ENCODE measurements at regions not wholly inside any gene's neighbourhood (a gene's known extent, or its start where the extent isn't known, plus 50 kb on each side); places are given as distances from the start of the nearest gene placed in this dataset.

DNA sequence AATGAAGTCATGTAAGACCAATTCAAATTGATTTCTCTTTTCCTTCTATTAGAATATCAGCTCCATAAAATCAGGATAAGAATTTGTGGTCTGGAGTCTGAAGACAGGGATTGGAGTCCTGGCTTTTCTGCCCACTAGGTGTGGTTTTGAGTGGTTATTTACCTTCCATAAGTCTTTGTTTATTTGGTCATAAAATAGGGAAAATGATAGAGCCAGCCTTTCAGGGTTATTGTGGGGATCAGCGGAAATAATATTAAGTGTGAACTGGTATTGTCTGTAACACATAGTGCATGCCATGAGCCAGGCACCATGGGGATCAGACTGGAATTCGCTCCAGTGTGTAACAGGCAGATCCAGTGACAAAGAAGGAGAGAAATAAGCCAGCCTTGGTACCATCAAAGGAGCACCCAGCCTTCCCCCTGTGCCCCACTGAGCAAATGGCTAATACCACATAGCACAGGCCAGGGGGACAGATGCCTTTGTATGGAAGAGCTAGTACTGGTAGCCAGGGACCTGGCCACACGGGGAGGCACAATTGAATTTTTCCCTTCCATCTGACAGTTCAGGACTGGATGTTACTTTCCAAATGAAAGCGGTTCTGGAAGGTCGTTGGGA lies 509.7 kb upstream of the PODXL start:
- H3K9me3 ChIP-seq (ENCODE audit: insufficient read depth, low read length): no peaks in the 10 kb centered on the region
- TF ChIP-seq, protein P1, sequence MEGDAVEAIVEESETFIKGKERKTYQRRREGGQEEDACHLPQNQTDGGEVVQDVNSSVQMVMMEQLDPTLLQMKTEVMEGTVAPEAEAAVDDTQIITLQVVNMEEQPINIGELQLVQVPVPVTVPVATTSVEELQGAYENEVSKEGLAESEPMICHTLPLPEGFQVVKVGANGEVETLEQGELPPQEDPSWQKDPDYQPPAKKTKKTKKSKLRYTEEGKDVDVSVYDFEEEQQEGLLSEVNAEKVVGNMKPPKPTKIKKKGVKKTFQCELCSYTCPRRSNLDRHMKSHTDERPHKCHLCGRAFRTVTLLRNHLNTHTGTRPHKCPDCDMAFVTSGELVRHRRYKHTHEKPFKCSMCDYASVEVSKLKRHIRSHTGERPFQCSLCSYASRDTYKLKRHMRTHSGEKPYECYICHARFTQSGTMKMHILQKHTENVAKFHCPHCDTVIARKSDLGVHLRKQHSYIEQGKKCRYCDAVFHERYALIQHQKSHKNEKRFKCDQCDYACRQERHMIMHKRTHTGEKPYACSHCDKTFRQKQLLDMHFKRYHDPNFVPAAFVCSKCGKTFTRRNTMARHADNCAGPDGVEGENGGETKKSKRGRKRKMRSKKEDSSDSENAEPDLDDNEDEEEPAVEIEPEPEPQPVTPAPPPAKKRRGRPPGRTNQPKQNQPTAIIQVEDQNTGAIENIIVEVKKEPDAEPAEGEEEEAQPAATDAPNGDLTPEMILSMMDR (IDR thresholded peaks at IDR 0.05; ENCODE audit: low read depth, low read length): no peak
- no peak for TF ChIP-seq EZH2phosphoT487 (IDR thresholded peaks at IDR 0.05; ENCODE audit: low read depth)
- H3K4me1 ChIP-seq (ENCODE audit: low read length): no peaks in the 10 kb centered on the region
- no peak overlapping the region for H3K27ac ChIP-seq (ENCODE audit: low read length)
- H3K4me3 ChIP-seq (ENCODE audit: low read length): no peak overlapping the region
- H3K36me3 ChIP-seq (replicated peaks; ENCODE audit: low read depth, low read length): no peaks in the 10 kb centered on the region
- H3K79me2 ChIP-seq (ENCODE audit: low read length): no peaks in the 10 kb centered on the region
- no peaks in the 10 kb centered on the region for H4K20me1 ChIP-seq (ENCODE audit: insufficient read depth, low read length)
- H3K4me2 ChIP-seq (ENCODE audit: low read length): no peak overlapping the region
- H3K27me3 ChIP-seq (ENCODE audit: low read depth, low read length): peaks cover 19% of the 10 kb centered on the region
- no peak overlapping the region for H3K9ac ChIP-seq (ENCODE audit: low read length)
- H2AFZ ChIP-seq (ENCODE audit: low read depth, low read length): no peak overlapping the region

DNA sequence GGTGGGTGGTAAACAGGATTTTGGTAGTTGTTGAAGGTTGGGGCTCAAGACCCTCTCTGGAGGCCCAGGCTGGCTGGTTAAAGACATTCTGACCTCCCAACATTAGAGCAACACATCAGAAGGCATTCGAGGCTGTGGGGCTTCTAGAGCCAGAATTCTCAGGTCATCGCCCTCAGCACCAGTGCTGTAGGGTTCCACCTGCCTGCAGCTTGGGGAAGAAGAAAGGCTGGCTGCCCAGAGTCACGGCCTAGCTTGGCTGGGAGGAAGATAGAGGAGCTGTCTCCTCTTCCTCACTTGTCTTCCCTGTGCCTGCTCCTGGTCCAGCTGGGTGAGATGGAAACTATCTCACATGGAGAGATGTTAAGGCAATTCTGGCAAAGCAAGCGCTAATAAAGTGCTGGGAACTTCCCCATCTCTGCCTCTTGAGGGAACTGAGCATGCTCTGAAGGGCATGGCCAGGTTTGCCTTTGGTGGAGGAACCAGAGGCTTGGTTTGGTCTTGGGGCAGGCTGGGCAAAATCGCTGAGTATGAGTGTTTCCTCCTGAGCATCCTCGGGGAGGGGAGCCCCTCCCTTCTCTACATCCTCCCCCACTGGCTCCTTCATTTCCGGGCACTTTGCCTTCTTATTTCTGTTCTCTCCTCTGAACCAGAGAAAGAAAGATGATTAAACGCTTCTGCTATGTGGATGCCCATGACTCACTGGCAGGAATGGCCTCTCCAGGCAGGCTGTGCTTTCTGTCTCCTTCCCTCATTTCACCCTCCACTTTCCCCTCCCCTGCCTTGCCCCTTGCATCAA lies 509.0 kb upstream of the PODXL start:
- H3K9ac ChIP-seq (ENCODE audit: low read length): no peak overlapping the region
- no peaks in the 10 kb centered on the region for H3K9me3 ChIP-seq (ENCODE audit: insufficient read depth, low read length)
- no peaks in the 10 kb centered on the region for H3K4me1 ChIP-seq (ENCODE audit: low read length)
- no peaks in the 10 kb centered on the region for H3K79me2 ChIP-seq (ENCODE audit: low read length)
- TF ChIP-seq, protein P1 (IDR thresholded peaks at IDR 0.05; ENCODE audit: low read depth, low read length): no peak
- TF ChIP-seq EZH2phosphoT487 (IDR thresholded peaks at IDR 0.05; ENCODE audit: low read depth): no peak
- H3K4me2 ChIP-seq (ENCODE audit: low read length): no peak overlapping the region
- H3K36me3 ChIP-seq (replicated peaks; ENCODE audit: low read depth, low read length): no peaks in the 10 kb centered on the region
- H3K4me3 ChIP-seq (ENCODE audit: low read length): no peak overlapping the region
- no peak overlapping the region for H3K27ac ChIP-seq (ENCODE audit: low read length)
- H3K27me3 ChIP-seq (ENCODE audit: low read depth, low read length): peaks cover 20% of the 10 kb centered on the region
- no peaks in the 10 kb centered on the region for H4K20me1 ChIP-seq (ENCODE audit: insufficient read depth, low read length)
- no peak overlapping the region for H2AFZ ChIP-seq (ENCODE audit: low read depth, low read length)

DNA sequence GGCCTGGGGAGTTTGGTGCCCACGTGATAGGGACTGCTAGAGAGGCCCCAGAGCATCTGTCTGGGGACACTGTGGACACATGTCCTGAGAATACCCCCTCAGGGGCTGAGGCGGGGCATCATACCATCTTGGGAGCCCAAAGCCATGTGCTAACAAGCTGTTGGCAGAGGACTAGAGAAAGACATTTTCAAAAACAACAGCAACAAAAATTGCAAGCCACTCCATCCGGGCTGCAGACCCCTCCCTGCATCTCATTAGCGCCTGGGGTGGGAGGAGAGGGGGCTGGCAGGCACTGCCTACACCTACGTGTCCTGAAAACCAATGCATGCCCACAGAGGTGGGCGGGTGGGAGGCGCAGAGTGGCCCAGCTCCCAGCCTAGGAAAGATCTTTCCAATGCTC lies 507.4 kb upstream of the PODXL start:
- peaks cover 16% of the 10 kb centered on the region for H3K27me3 ChIP-seq (ENCODE audit: low read depth, low read length)
- H3K4me1 ChIP-seq (ENCODE audit: low read length): peaks cover 3% of the 10 kb centered on the region; the same call in 1 of the 2 replicates
- H3K4me3 ChIP-seq (ENCODE audit: low read length): no peak overlapping the region
- H4K20me1 ChIP-seq (ENCODE audit: insufficient read depth, low read length): no peaks in the 10 kb centered on the region
- H3K27ac ChIP-seq (ENCODE audit: low read length): no peak overlapping the region
- H3K79me2 ChIP-seq (ENCODE audit: low read length): no peaks in the 10 kb centered on the region
- H3K4me2 ChIP-seq (ENCODE audit: low read length): no peak overlapping the region
- no peaks in the 10 kb centered on the region for H3K36me3 ChIP-seq (replicated peaks; ENCODE audit: low read depth, low read length)
- H3K9ac ChIP-seq (ENCODE audit: low read length): no peak overlapping the region
- TF ChIP-seq, protein P1 (IDR thresholded peaks at IDR 0.05; ENCODE audit: low read depth, low read length): no peak
- TF ChIP-seq EZH2phosphoT487 (IDR thresholded peaks at IDR 0.05; ENCODE audit: low read depth): no peak
- H3K9me3 ChIP-seq (ENCODE audit: insufficient read depth, low read length): no peaks in the 10 kb centered on the region
- no peak overlapping the region for H2AFZ ChIP-seq (ENCODE audit: low read depth, low read length)

DNA sequence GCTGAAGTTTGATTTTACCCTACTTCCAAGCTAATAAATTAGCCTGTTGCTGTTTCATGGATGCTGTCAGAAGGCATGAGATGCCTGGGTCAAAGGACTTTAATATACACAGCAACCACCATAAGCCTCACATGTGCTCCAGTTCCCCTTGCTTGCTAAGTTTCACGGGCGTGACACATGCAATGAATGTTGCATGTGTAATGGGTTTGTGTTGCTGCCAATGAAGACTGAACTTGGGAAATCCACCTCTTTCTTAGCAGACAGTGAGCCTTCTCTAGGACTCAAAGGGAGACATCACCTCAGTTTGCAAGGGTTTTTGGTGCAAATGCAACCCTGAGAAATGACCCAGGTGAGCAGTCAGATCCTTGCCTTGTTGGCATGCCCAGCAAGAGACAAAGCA lies 505.5 kb upstream of the PODXL start:
- Histone ChIP-seq H3K27ac (ENCODE audit: low read length) (no peak overlapping the region), H3K27me3 (ENCODE audit: low read depth, low read length) (peaks cover 10% of the 10 kb centered on the region), H4K20me1 (ENCODE audit: insufficient read depth, low read length) (no peaks in the 10 kb centered on the region), H3K9me3 (ENCODE audit: insufficient read depth, low read length) (no peaks in the 10 kb centered on the region), H2AFZ (ENCODE audit: low read depth, low read length) (no peak overlapping the region), H3K4me2 (ENCODE audit: low read length) (no peak overlapping the region), H3K79me2 (ENCODE audit: low read length) (no peaks in the 10 kb centered on the region), H3K36me3 (replicated peaks; ENCODE audit: low read depth, low read length) (no peaks in the 10 kb centered on the region), H3K9ac (ENCODE audit: low read length) (no peak overlapping the region), H3K4me1 (ENCODE audit: low read length) (peaks cover 3% of the 10 kb centered on the region; the same call in 1 of the 2 replicates), H3K4me3 (ENCODE audit: low read length) (no peak overlapping the region)
- no peak for TF ChIP-seq EZH2phosphoT487 (IDR thresholded peaks at IDR 0.05; ENCODE audit: low read depth)

All from OCI-LY3 (cell line).